Neural progenitor cell (in vitro differentiated cells): ENCODE measurements at regions not wholly inside any gene's neighbourhood (a gene's known extent, or its start where the extent isn't known, plus 50 kb on each side); places are given as distances from the start of the nearest gene placed in this dataset.

Experiments
- DNase-seq: peaks from one replicate; pipeline ENCODE4 v3.0.0-alpha.2; 2016; ENCODE audit warnings: low spot score
- H2AFZ ChIP-seq: fragments of 200-600 bp; sonication (generic); replicated peaks from 2 replicates; pipeline ENCODE4 v1.6.1; 2016; ENCODE audit warnings: antibody characterized with exemption
- H3F3A ChIP-seq: fragments of 200-600 bp; sonication (generic); 2 replicates; pipeline ENCODE4 v1.6.1; 2016; ENCODE audit warnings: antibody characterized with exemption, low read depth
- H3K27ac ChIP-seq: fragments of 200-600 bp; sonication (generic); 2 replicates; pipeline ENCODE4 v1.5.1; 2016; ENCODE audit warnings: mild to moderate bottlenecking
- H3K27me3 ChIP-seq: fragments of 200-600 bp; sonication (generic); 2 replicates; pipeline ENCODE4 v1.6.1; 2016; ENCODE audit warnings: mild to moderate bottlenecking, moderate library complexity
- H3K36me3 ChIP-seq: fragments of 200-600 bp; sonication (generic); 2 replicates; pipeline ENCODE4 v1.5.1; 2016
- H3K4me1 ChIP-seq: fragments of 200-600 bp; sonication (generic); 2 replicates; pipeline ENCODE4 v1.6.1; 2016; ENCODE audit warnings: mixed run types
- H3K4me2 ChIP-seq: fragments of 200-600 bp; sonication (generic); 2 replicates; pipeline ENCODE4 v1.6.1; 2016
- H3K4me3 ChIP-seq: fragments of 200-600 bp; sonication (generic); 2 replicates; pipeline ENCODE4 v1.5.1; 2016
- H3K79me2 ChIP-seq: fragments of 200-600 bp; sonication (generic); 2 replicates; pipeline ENCODE4 v1.6.1; 2016; ENCODE audit warnings: low read depth
- H3K9ac ChIP-seq: fragments of 200-600 bp; sonication (generic); 2 replicates; pipeline ENCODE4 v1.6.1; 2016
- H3K9me3 ChIP-seq: fragments of 200-600 bp; sonication (generic); 2 replicates; pipeline ENCODE4 v1.5.1; 2016; ENCODE audit warnings: low read depth
- H4K20me1 ChIP-seq: fragments of 200-600 bp; sonication (generic); 2 replicates; pipeline ENCODE4 v1.6.1; 2016; ENCODE audit warnings: low read depth
- H3K27ac Mint-ChIP-seq: 3 replicates; pipeline ENCODE4 v1.8.0; 2021; ENCODE audit warnings: mixed read lengths
- H3K27me3 Mint-ChIP-seq: 2 replicates; pipeline ENCODE4 v1.8.0; 2022; ENCODE audit warnings: low read depth, mild to moderate bottlenecking, inconsistent platforms, moderate library complexity, mixed read lengths; ENCODE audit not compliant: insufficient read depth
- H3K36me3 Mint-ChIP-seq: 3 replicates; pipeline ENCODE4 v1.8.0; 2021; ENCODE audit warnings: mixed read lengths
- H3K4me1 Mint-ChIP-seq: 3 replicates; pipeline ENCODE4 v1.8.0; 2021; ENCODE audit warnings: mixed read lengths
- H3K4me3 Mint-ChIP-seq: 3 replicates; pipeline ENCODE4 v1.8.0; 2021; ENCODE audit warnings: mild to moderate bottlenecking, moderate library complexity, mixed read lengths
- H3K9me3 Mint-ChIP-seq: 3 replicates; pipeline ENCODE4 v1.8.0; 2020; ENCODE audit warnings: mixed read lengths
- CTCF ChIP-seq: fragments of 200-600 bp; sonication (generic); IDR thresholded peaks from 2 replicates; pipeline ENCODE4 v1.5.1; 2017; ENCODE audit warnings: antibody characterized with exemption, mild to moderate bottlenecking
- EZH2 ChIP-seq: fragments of 200-600 bp; sonication (generic); IDR thresholded peaks from 2 replicates; pipeline ENCODE4 v1.6.1; 2017; ENCODE audit warnings: antibody characterized with exemption, mild to moderate bottlenecking, moderate library complexity
- EZH2phosphoT487 ChIP-seq: fragments of 200-600 bp; sonication (generic); IDR thresholded peaks from 2 replicates; pipeline ENCODE4 v1.6.1; 2017; ENCODE audit warnings: antibody characterized with exemption

DNA sequence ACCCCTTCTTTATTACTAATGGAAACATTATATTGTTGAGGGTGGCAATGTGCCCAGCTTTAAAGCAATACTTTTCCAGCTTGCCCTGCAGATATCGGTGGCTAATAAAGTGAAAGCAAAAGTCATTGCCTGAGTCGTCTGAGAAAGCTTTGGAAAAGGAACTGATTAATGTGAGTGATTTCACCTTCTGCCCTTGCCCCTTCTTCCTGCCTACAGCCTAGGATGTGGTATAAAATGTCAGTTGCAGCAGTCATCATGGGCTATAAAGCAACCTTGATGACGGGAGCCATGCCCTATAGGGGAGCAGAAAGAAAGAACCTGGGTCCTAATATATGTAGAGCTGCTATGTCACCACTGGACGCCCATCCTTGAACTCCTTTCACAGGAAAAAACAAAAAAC is 132.4 kb upstream of the USP9X start:
- no peak for TF ChIP-seq CTCF
- TF ChIP-seq EZH2, result no peak
- TF ChIP-seq EZH2phosphoT487, result no peak
- Mint-ChIP-seq H3K27ac (no peak overlapping the region), H3K27me3 (no peaks in the 10 kb centered on the region), H3K36me3 (no peaks in the 10 kb centered on the region), H3K4me3 (no peak overlapping the region), H3K4me1 (no peaks in the 10 kb centered on the region), H3K9me3 (peaks cover 6% of the 10 kb centered on the region)
- Histone ChIP-seq H3K36me3 (no peaks in the 10 kb centered on the region), H3K27me3 (no peaks in the 10 kb centered on the region), H3F3A (no peaks in the 10 kb centered on the region), H3K79me2 (no peaks in the 10 kb centered on the region), H3K9me3 (peaks cover 3% of the 10 kb centered on the region), H3K4me3 (no peak overlapping the region), H3K4me2 (no peak overlapping the region), H3K4me1 (peaks cover 8% of the 10 kb centered on the region), H3K9ac (no peak overlapping the region), H2AFZ (no peak overlapping the region), H3K27ac (no peak overlapping the region), H4K20me1 (no peaks in the 10 kb centered on the region)
- no peak for DNase-seq

GRCh38 chrX:40953369-40953768 is 131.9 kb upstream of the USP9X start:
- no peak overlapping the region for H3K27ac Mint-ChIP-seq
- no peaks in the 10 kb centered on the region for H3K27me3 Mint-ChIP-seq
- no peaks in the 10 kb centered on the region for H3F3A ChIP-seq
- H3K79me2 ChIP-seq, result no peaks in the 10 kb centered on the region
- TF ChIP-seq CTCF (no peak), EZH2phosphoT487 (no peak), EZH2 (no peak)
- H4K20me1 ChIP-seq, result no peaks in the 10 kb centered on the region
- no peaks in the 10 kb centered on the region for H3K9me3 ChIP-seq
- no peaks in the 10 kb centered on the region for H3K27me3 ChIP-seq
- H3K4me2 ChIP-seq, result no peak overlapping the region
- H3K4me1 ChIP-seq, result peaks cover 8% of the 10 kb centered on the region
- no peak overlapping the region for H3K4me3 ChIP-seq
- no peak overlapping the region for H2AFZ ChIP-seq
- no peaks in the 10 kb centered on the region for H3K36me3 Mint-ChIP-seq
- H3K4me1 Mint-ChIP-seq, result no peaks in the 10 kb centered on the region
- peaks cover 6% of the 10 kb centered on the region for H3K9me3 Mint-ChIP-seq
- H3K9ac ChIP-seq, result no peak overlapping the region
- H3K36me3 ChIP-seq, result no peaks in the 10 kb centered on the region
- no peak overlapping the region for H3K4me3 Mint-ChIP-seq
- no peak for DNase-seq
- no peak overlapping the region for H3K27ac ChIP-seq

DNA sequence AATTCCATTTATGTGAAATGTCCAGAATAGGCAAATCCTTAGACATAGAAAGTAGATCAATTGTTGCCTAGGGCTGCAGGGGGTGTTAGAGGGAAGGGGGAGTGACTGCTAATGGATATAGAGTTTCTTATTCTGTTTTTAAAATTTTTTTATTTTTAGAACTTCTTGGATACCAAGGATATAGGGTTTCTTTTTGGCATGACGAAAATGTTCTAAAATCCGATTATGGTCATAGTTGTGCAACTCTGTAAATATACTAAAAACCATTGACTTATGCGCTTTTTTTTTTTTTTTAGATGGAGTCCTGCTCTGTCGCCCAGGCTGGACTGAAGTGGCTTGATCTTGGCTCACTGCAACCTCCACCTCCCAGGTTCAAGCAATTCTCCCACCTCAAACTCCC is 125.2 kb upstream of the USP9X start:
- peaks cover 22% of the 10 kb centered on the region for H3F3A ChIP-seq
- no peaks in the 10 kb centered on the region for H3K9me3 ChIP-seq
- no peaks in the 10 kb centered on the region for H3K4me1 ChIP-seq
- no peaks in the 10 kb centered on the region for H3K27me3 Mint-ChIP-seq
- no peak for TF ChIP-seq EZH2
- TF ChIP-seq EZH2phosphoT487, result no peak
- TF ChIP-seq CTCF, result no peak
- H3K27ac ChIP-seq, result no peak overlapping the region
- H3K27ac Mint-ChIP-seq, result no peak overlapping the region
- no peak overlapping the region for H3K4me3 Mint-ChIP-seq
- no peaks in the 10 kb centered on the region for H3K79me2 ChIP-seq
- H3K4me3 ChIP-seq, result no peak overlapping the region
- no peak overlapping the region for H3K9ac ChIP-seq
- peaks cover 12% of the 10 kb centered on the region for H3K9me3 Mint-ChIP-seq
- no peak overlapping the region for H2AFZ ChIP-seq
- H3K4me1 Mint-ChIP-seq, result no peaks in the 10 kb centered on the region
- no peak overlapping the region for H3K4me2 ChIP-seq
- DNase-seq, result no peak
- no peaks in the 10 kb centered on the region for H3K27me3 ChIP-seq
- H3K36me3 Mint-ChIP-seq, result no peaks in the 10 kb centered on the region
- H3K36me3 ChIP-seq, result no peaks in the 10 kb centered on the region
- no peaks in the 10 kb centered on the region for H4K20me1 ChIP-seq
